ENCODE measurements at regions not wholly inside any gene's neighbourhood (a gene's known extent, or its start where the extent isn't known, plus 50 kb on each side); places are given as distances from the start of the nearest gene placed in this dataset.

GRCh38 chr2:163200741-163201140 lies 362.2 kb upstream of the KCNH7 start:
- Mint-ChIP-seq H3K36me3 (ENCODE audit: low read depth) (no peaks in the 10 kb centered on the region), H3K4me1 (ENCODE audit: low read depth) (no peaks in the 10 kb centered on the region), H3K4me3 (no peak overlapping the region), H3K27me3 (ENCODE audit: insufficient read depth) (peaks cover 1% of the 10 kb centered on the region; the same call in 1 of the 2 replicates), H3K9me3 (no peaks in the 10 kb centered on the region), H3K27ac (no peak overlapping the region)
- DNase-seq = no peak
- TF ChIP-seq, protein P1, sequence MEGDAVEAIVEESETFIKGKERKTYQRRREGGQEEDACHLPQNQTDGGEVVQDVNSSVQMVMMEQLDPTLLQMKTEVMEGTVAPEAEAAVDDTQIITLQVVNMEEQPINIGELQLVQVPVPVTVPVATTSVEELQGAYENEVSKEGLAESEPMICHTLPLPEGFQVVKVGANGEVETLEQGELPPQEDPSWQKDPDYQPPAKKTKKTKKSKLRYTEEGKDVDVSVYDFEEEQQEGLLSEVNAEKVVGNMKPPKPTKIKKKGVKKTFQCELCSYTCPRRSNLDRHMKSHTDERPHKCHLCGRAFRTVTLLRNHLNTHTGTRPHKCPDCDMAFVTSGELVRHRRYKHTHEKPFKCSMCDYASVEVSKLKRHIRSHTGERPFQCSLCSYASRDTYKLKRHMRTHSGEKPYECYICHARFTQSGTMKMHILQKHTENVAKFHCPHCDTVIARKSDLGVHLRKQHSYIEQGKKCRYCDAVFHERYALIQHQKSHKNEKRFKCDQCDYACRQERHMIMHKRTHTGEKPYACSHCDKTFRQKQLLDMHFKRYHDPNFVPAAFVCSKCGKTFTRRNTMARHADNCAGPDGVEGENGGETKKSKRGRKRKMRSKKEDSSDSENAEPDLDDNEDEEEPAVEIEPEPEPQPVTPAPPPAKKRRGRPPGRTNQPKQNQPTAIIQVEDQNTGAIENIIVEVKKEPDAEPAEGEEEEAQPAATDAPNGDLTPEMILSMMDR (IDR thresholded peaks at IDR 0.05) = no peak

DNA sequence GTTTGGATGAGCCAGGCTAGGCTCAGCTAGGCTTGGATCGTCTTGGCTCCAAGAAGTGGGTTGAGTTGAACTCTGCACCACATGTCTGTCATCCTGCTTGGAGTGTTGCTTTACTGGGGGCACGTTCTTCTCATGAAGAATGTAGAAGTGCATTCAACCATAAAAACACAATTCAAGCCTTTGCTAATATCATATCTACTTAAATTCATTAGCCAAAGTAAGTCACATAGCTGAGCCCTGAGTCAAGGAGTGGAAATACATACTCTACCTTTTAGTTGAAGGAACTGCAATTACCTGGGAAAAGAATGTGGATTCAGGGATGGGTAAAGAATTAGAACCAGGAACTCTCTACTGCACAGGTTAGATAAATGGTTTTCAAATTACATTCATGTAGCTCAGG lies 360.4 kb upstream of the KCNH7 start:
- Mint-ChIP-seq H3K27ac (no peak overlapping the region), H3K9me3 (no peaks in the 10 kb centered on the region), H3K4me1 (ENCODE audit: low read depth) (no peaks in the 10 kb centered on the region), H3K27me3 (ENCODE audit: insufficient read depth) (peaks cover 1% of the 10 kb centered on the region), H3K4me3 (no peak overlapping the region), H3K36me3 (ENCODE audit: low read depth) (no peaks in the 10 kb centered on the region)
- DNase-seq = no peak
- TF ChIP-seq, protein P1 (IDR thresholded peaks at IDR 0.05) = no peak

GRCh38 chr2:163198007-163198406 lies 359.4 kb upstream of the KCNH7 start:
- H3K27me3 Mint-ChIP-seq (ENCODE audit: insufficient read depth) = peaks cover 1% of the 10 kb centered on the region
- TF ChIP-seq, protein P1 (IDR thresholded peaks at IDR 0.05) = no peak
- H3K4me3 Mint-ChIP-seq = no peak overlapping the region
- no peaks in the 10 kb centered on the region for H3K36me3 Mint-ChIP-seq (ENCODE audit: low read depth)
- no peak overlapping the region for H3K27ac Mint-ChIP-seq
- no peaks in the 10 kb centered on the region for H3K9me3 Mint-ChIP-seq
- no peak for DNase-seq
- H3K4me1 Mint-ChIP-seq (ENCODE audit: low read depth) = no peaks in the 10 kb centered on the region

GRCh38 chr2:163191372-163191771 lies 352.8 kb upstream of the KCNH7 start:
- no peaks in the 10 kb centered on the region; the same call in none of the 2 replicates for H3K27me3 Mint-ChIP-seq (ENCODE audit: insufficient read depth)
- peak; percentile 27 for DNase-seq
- H3K9me3 Mint-ChIP-seq = no peaks in the 10 kb centered on the region
- no peak overlapping the region for H3K4me3 Mint-ChIP-seq
- no peaks in the 10 kb centered on the region for H3K4me1 Mint-ChIP-seq (ENCODE audit: low read depth)
- H3K27ac Mint-ChIP-seq = no peak overlapping the region
- H3K36me3 Mint-ChIP-seq (ENCODE audit: low read depth) = no peaks in the 10 kb centered on the region
- TF ChIP-seq, protein P1 (IDR thresholded peaks at IDR 0.05) = peak; percentile 83

- Mint-ChIP-seq H3K36me3 (ENCODE audit: low read depth) (no peaks in the 10 kb centered on the region), H3K4me3 (no peak overlapping the region), H3K9me3 (no peaks in the 10 kb centered on the region), H3K27me3 (ENCODE audit: insufficient read depth) (no peaks in the 10 kb centered on the region; the same call in 1 of the 2 replicates), H3K27ac (no peak overlapping the region), H3K4me1 (ENCODE audit: low read depth) (no peaks in the 10 kb centered on the region)
- no peak for DNase-seq
- TF ChIP-seq, protein P1 (IDR thresholded peaks at IDR 0.05) = no peak
Observed at GRCh38 chr2:163187995-163188655, 349.6 kb upstream of the KCNH7 start.

Measured in HFFc6 (cell line).